ENCODE measurements at regions not wholly inside any gene's neighbourhood (a gene's known extent, or its start where the extent isn't known, plus 50 kb on each side); places are given as distances from the start of the nearest gene placed in this dataset.

- no peak for DNase-seq
Measured at GRCh38 chr9:82598241-82599039, 464.5 kb downstream of the RASEF start.

- no peak for DNase-seq
Measured at GRCh38 chr9:82599336-82599949, 463.5 kb downstream of the RASEF start.

- no peak for DNase-seq
Measured at GRCh38 chr9:82600536-82601292, 462.2 kb downstream of the RASEF start.

GRCh38 chr9:82601293-82601771 lies 461.6 kb downstream of the RASEF start:
- no peak for DNase-seq

- no peak for DNase-seq
Measured at GRCh38 chr9:82604947-82605656, 457.8 kb downstream of the RASEF start.

- no peak for DNase-seq
Measured at GRCh38 chr9:82605657-82606031, 457.3 kb downstream of the RASEF start.

- DNase-seq, result no peak
Measured at GRCh38 chr9:82606071-82606470, 456.9 kb downstream of the RASEF start.

GRCh38 chr9:82606492-82607382 lies 456.2 kb downstream of the RASEF start:
- peak in 1 of 2 experiments; percentile 3 for DNase-seq

- no peak for DNase-seq
Measured at GRCh38 chr9:82608487-82608886, 454.5 kb downstream of the RASEF start.

- no peak for DNase-seq
Measured at GRCh38 chr9:82612942-82613341, 450.0 kb downstream of the RASEF start.

- DNase-seq, result no peak
Measured at GRCh38 chr9:82613498-82613897, 449.4 kb downstream of the RASEF start.

GRCh38 chr9:82616545-82616944 lies 446.4 kb downstream of the RASEF start:
- DNase-seq, result no peak

GRCh38 chr9:82621447-82621846 lies 441.5 kb downstream of the RASEF start:
- no peak for DNase-seq

GRCh38 chr9:82637368-82637767 lies 425.6 kb downstream of the RASEF start:
- no peak for DNase-seq

- no peak for DNase-seq
Measured at GRCh38 chr9:82645600-82645999, 417.3 kb downstream of the RASEF start.

- DNase-seq, result no peak
Measured at GRCh38 chr9:82650368-82650767, 412.6 kb downstream of the RASEF start.

GRCh38 chr9:82651474-82651873 lies 411.5 kb downstream of the RASEF start:
- no peak for DNase-seq

- DNase-seq, result no peak
Measured at GRCh38 chr9:82665324-82665723, 397.6 kb downstream of the RASEF start.

GRCh38 chr9:82668689-82669199 lies 394.2 kb downstream of the RASEF start:
- DNase-seq, result no peak

- DNase-seq, result no peak
Measured at GRCh38 chr9:82670000-82670399, 392.9 kb downstream of the RASEF start.

GRCh38 chr9:82670726-82671125 lies 392.2 kb downstream of the RASEF start:
- no peak for DNase-seq

GRCh38 chr9:82673201-82673600 lies 389.7 kb downstream of the RASEF start:
- DNase-seq, result no peak
